Gastroesophageal sphincter (tissue), 3 donors: ENCODE measurements at regions not wholly inside any gene's neighbourhood (a gene's known extent, or its start where the extent isn't known, plus 50 kb on each side); places are given as distances from the start of the nearest gene placed in this dataset.
"Not testable (repeated sequence)": the region's sequence is repeated elsewhere in the genome, so short reads cannot be mapped to it uniquely, and the experiment has no call there.

Experiments
- EP300 ChIP-seq: sonication (generic); formaldehyde crosslinking; IDR thresholded peaks from one replicate; pipeline ENCODE4 v1.6.1; 2017; ENCODE audit warnings: antibody characterized with exemption, mild to moderate bottlenecking
- POLR2A ChIP-seq, 2 donors: fragments of 450-650 bp; IDR thresholded peaks; one replicate each; pipeline ENCODE4 v1.6.1; 2017; ENCODE audit warnings: antibody characterized with exemption in 2 of 2, mild to moderate bottlenecking in 2 of 2, moderate library complexity in 1 of 2
- POLR2AphosphoS5 ChIP-seq: sonication (generic); formaldehyde crosslinking; IDR thresholded peaks from one replicate; pipeline ENCODE4 v1.6.1; 2017; ENCODE audit warnings: antibody characterized with exemption
- TF ChIP-seq, protein P1 (sequence below), 4 experiments: fragments of 200-600 bp in 2 of 4; fragments of 450-650 bp in 2 of 4; sonication (generic) in 1 of 4; IDR thresholded peaks; one replicate each; pipeline ENCODE4 v1.5.1; 2017 to 2019; ENCODE audit warnings: antibody characterized with exemption in 4 of 4, mild to moderate bottlenecking in 2 of 4, moderate library complexity in 2 of 4

DNA sequence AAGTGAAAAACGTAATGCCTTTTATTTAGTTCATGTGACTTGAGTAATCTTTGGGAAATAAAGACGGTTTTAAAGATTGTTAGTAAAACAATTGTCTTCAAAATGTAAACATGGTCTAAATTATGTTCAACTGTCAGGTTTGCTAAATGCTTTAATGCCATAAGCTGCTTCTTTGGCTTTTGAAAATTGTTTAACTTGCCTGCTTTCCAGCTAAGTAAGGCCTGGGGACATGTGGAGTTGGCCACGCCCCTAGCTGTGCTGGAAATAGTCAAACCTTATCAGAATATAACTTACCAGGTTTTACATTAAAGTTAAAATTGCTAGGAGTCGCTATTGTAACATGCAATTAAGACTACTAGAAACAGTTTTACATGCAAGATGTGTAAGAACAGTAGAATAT, 203.9 kb downstream of the B3GLCT start:
- TF ChIP-seq POLR2AphosphoS5; EP300; POLR2A (IDR thresholded peaks at IDR 0.05): not testable (repeated sequence)
- TF ChIP-seq, protein P1, sequence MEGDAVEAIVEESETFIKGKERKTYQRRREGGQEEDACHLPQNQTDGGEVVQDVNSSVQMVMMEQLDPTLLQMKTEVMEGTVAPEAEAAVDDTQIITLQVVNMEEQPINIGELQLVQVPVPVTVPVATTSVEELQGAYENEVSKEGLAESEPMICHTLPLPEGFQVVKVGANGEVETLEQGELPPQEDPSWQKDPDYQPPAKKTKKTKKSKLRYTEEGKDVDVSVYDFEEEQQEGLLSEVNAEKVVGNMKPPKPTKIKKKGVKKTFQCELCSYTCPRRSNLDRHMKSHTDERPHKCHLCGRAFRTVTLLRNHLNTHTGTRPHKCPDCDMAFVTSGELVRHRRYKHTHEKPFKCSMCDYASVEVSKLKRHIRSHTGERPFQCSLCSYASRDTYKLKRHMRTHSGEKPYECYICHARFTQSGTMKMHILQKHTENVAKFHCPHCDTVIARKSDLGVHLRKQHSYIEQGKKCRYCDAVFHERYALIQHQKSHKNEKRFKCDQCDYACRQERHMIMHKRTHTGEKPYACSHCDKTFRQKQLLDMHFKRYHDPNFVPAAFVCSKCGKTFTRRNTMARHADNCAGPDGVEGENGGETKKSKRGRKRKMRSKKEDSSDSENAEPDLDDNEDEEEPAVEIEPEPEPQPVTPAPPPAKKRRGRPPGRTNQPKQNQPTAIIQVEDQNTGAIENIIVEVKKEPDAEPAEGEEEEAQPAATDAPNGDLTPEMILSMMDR (IDR thresholded peaks at IDR 0.05) = not testable (repeated sequence)
